Stimulated activated naive B cell treated with anti-CD40 and anti-IgM and Interleukin-4, amounts not matched to agents 10 μg/mL and 1 μg/mL and 100 μg/mL, for 72 hours (primary cell): ENCODE measurements at regions not wholly inside any gene's neighbourhood (a gene's known extent, or its start where the extent isn't known, plus 50 kb on each side); places are given as distances from the start of the nearest gene placed in this dataset.

Experiments
- ATAC-seq, 2 donors: fragments of 150-1000 bp; cut with Tn5 transposase; replicated peaks; 2 replicates each; pipeline ENCODE4 v1.10.0; 2021; ENCODE audit warnings: moderate library complexity in 1 of 2
- DNase-seq: peaks from one replicate; pipeline ENCODE4 v3.0.0; 2021
- H3K27ac Mint-ChIP-seq: one replicate; pipeline ENCODE4 v1.8.0; 2022; ENCODE audit warnings: mild to moderate bottlenecking, mixed read lengths
- H3K27me3 Mint-ChIP-seq, 2 donors: one replicate each; pipeline ENCODE4 v1.8.0; 2022; ENCODE audit warnings: mixed read lengths in 2 of 2
- H3K36me3 Mint-ChIP-seq, 2 donors: one replicate each; pipeline ENCODE4 v1.8.0; 2022; ENCODE audit warnings: mixed read lengths in 2 of 2, mild to moderate bottlenecking in 1 of 2
- H3K4me1 Mint-ChIP-seq, 2 donors: one replicate each; pipeline ENCODE4 v1.8.0; 2022; ENCODE audit warnings: mixed read lengths in 2 of 2, mild to moderate bottlenecking in 1 of 2
- H3K4me3 Mint-ChIP-seq, 2 donors: one replicate each; pipeline ENCODE4 v1.8.0; 2022; ENCODE audit warnings: mild to moderate bottlenecking in 2 of 2, mixed read lengths in 2 of 2, moderate library complexity in 1 of 2
- H3K9me3 Mint-ChIP-seq, 2 donors: one replicate each; pipeline ENCODE4 v1.8.0; 2022; ENCODE audit warnings: mixed read lengths in 2 of 2, mild to moderate bottlenecking in 1 of 2

DNA sequence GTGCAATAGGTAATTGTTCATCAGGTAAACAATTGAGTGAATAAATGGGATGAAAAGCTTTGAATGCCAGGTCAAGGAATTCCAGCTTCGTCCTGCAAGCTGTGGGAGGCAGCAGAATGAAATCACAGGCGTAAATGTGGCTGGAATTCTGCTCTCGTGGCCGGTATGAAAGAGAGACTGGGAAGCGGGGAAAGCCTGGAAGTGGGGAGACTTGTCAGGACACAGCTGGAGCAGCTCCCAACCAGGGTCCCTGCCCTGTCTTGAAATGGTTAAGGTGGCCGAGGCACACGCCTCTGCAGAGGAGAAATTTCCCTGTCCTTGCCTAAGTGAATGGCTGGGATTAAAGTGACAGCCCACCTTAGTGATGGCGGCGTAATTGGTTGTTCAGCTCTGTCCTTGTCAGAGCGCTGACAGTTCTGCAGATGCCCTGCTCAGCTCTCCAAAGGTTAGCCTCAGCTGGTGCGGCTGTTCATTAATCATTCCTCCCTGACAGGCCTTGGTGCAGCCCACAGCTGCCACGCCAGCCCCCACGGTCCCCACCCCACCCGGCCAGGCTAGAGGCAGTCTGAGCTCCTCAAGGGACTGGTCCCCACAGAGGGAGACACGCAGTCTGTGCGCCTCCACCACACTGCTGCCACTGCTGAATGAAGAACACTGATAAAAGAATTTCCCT is 398.3 kb upstream of the POU3F1 start:
- Mint-ChIP-seq H3K27ac (no peak overlapping the region), H3K27me3 (peaks cover 18 to 41% of the 10 kb centered on the region in 2 donors), H3K36me3 (peaks cover 5 to 10% of the 10 kb centered on the region in 2 donors), H3K4me1 (no peaks in the 10 kb centered on the region), H3K9me3 (peaks cover 14 to 17% of the 10 kb centered on the region in 2 donors), H3K4me3 (no peak overlapping the region)
- DNase-seq (no peak), ATAC-seq (no peak)

DNA sequence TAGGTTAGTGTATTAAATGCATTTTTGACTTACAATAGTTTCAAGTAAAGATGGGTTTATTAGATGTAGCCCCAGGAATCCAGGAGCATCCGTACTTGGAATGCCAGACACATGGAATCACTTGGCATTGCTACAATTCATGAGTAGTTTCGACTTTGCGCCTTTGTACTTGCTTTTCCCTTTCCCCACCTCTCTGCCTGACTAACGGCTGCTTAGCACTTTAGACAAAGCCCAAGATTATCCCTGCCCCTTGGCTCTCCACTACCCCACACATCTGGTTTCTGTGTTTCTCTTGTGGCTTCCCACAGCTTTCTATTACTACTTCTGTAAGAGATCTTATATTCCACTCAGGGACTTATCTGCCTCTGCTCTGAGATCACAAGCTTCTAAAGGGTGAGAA is 397.7 kb upstream of the POU3F1 start:
- no peak overlapping the region for H3K4me3 Mint-ChIP-seq
- peaks cover 5 to 10% of the 10 kb centered on the region in 2 donors for H3K36me3 Mint-ChIP-seq
- H3K27me3 Mint-ChIP-seq: peaks cover 18 to 41% of the 10 kb centered on the region in 2 donors
- H3K4me1 Mint-ChIP-seq: no peaks in the 10 kb centered on the region
- no peak overlapping the region for H3K27ac Mint-ChIP-seq
- peaks cover 14 to 18% of the 10 kb centered on the region in 2 donors for H3K9me3 Mint-ChIP-seq
- ATAC-seq (no peak), DNase-seq (no peak)

DNA sequence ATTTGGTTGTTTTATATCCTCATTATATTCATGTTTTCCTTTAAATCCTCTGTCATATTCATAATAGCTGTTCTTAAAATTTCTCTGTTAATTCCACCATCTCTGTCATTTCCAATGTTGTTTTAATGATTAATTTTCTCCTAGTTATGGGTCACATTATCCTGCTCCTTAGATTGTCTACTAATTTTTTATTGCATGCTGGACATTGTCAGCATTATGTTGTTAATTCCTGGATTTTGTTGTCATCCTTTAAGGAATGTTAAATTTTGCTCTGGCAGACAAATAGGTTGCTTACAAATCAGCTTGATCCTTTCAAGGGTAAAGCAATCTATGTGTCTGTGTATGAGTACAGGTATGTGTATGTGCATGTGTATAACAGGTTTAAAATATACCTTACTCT is 393.8 kb upstream of the POU3F1 start:
- H3K27ac Mint-ChIP-seq: peak overlapping the region; percentile 11
- ATAC-seq (no peak), DNase-seq (no peak)
- H3K36me3 Mint-ChIP-seq: peaks cover 5 to 10% of the 10 kb centered on the region in 2 donors
- peaks cover 5 to 9% of the 10 kb centered on the region in 2 donors for H3K4me1 Mint-ChIP-seq
- peaks cover 0 to 24% of the 10 kb centered on the region in 2 donors for H3K27me3 Mint-ChIP-seq
- no peak overlapping the region for H3K4me3 Mint-ChIP-seq
- H3K9me3 Mint-ChIP-seq: peaks cover 14 to 18% of the 10 kb centered on the region in 2 donors

DNA sequence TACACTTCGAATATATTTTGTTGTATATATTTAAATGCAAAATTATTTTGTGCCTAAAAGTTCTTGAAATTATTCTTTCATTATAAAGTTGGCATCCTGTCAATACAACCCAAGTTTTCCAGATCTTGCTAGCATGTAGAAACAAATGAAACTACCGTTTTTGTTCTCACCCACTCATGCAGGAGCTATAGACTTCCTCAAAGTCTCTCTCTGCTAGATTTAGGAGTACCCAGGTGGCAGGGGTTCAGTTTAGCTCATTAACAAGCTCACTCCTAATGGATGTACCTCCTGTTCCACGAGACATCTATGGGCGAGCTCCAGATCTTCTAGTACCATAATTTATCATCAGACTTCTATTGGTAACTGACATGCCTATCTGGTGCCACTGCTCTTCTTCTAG is 390.2 kb upstream of the POU3F1 start:
- H3K36me3 Mint-ChIP-seq: peaks cover 5 to 10% of the 10 kb centered on the region in 2 donors
- no peak overlapping the region for H3K27ac Mint-ChIP-seq
- DNase-seq (no peak), ATAC-seq (no peak)
- no peak overlapping the region for H3K4me3 Mint-ChIP-seq
- peaks cover 9 to 15% of the 10 kb centered on the region in 2 donors for H3K9me3 Mint-ChIP-seq
- H3K4me1 Mint-ChIP-seq: peaks cover 5 to 9% of the 10 kb centered on the region in 2 donors
- peaks cover 1 to 18% of the 10 kb centered on the region in 2 donors for H3K27me3 Mint-ChIP-seq

DNA sequence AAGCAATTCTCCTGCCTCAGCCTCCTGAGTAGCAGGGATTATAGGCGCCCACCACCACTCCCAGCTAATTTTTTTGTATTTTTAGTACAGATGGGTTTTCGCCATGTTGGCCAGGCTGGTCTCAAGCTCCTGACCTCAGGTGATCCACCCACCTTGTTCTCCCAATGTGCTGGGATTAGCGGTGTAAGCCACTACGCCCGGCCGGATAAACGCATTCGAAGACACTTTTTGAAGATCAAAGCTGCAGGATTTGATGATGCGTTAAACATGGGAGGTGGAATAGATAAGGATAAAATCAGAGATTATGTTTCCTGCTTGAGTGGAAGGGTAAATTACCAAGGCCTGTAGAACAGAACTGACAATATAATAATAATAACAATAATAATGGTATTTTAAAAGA is 389.4 kb upstream of the POU3F1 start:
- ATAC-seq: no peak
- no peak overlapping the region for H3K4me3 Mint-ChIP-seq
- peaks cover 5 to 6% of the 10 kb centered on the region in 2 donors for H3K36me3 Mint-ChIP-seq
- no peak for DNase-seq
- peaks cover 5 to 22% of the 10 kb centered on the region in 2 donors for H3K27me3 Mint-ChIP-seq
- H3K9me3 Mint-ChIP-seq: peaks cover 6 to 8% of the 10 kb centered on the region in 2 donors
- H3K4me1 Mint-ChIP-seq: peaks cover 5 to 9% of the 10 kb centered on the region in 2 donors
- H3K27ac Mint-ChIP-seq: no peak overlapping the region

DNA sequence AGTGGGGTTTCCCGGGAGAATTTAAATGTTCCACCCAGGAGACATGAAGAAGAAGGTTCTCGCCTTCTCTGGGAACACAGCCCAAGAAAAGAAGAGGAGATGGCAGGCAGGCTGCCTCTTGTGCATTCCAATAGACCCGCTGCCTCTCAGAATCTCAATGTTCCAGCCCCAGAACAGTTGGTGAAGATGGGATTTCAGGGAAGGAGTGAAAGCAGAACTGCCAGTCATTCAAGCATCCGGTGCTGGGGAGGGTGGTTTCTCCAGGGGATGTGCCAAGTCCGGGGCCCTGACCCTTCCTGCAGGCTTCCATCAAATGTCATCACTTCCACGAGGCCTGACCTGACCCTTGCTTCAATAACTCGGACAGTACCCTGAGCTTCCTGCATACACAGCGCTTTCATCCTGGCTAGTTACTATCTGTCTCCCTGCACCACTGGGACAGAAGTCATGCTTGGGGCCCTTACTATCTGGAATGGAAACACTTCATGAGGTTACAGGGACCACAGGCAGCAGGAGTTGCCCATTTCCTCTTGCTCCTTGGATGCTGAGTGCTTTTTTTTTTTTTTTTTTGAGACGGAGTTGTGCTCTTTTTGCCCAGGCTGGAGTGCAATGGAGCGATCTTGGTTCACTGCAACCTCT is 386.6 kb upstream of the POU3F1 start:
- Mint-ChIP-seq H3K36me3 (no peaks in the 10 kb centered on the region), H3K27me3 (peaks cover 5 to 22% of the 10 kb centered on the region in 2 donors), H3K9me3 (no peaks in the 10 kb centered on the region), H3K4me3 (no peak overlapping the region), H3K27ac (no peak overlapping the region), H3K4me1 (peaks cover 5 to 9% of the 10 kb centered on the region in 2 donors)
- ATAC-seq: no peak
- DNase-seq: no peak

DNA sequence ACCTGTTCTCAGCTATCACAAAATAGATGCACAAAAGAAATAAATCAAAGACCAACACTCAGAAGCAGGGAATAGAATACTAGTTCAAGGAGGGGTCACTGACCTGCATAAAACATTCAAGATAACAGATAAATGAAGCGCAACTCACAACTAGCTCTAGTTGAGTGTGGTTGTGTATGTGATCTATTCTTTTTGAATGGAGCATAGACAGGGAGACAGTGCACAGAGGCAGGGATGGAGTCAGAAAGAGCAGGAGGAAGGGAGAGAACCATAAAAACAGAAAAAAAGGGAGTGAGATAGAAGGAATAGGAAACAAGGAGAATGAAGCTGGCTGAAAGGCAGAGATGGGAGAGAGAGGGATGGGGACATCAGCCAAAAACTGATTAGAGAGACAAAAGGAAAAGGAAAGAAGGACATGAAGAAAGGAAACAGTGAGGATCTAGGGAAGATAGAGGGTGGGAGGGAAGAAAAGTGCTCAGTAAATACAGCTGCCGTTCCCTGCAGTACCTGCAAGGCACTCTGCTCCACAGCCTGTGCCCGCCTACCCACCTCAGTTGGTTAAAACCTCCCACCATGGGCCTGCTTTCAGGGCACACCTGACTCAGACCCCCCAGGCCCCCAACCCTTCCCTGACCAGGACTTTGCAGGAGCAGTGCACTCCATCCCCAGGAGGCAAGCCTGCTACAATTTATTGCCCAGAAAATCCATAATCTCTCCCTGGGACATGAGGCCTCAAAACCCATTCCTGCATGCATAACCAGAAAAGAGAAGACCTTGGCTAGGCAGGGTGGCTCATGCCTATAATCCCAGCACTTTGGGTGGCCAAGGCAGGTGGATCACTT is 385.2 kb upstream of the POU3F1 start:
- ATAC-seq: no peak

DNA sequence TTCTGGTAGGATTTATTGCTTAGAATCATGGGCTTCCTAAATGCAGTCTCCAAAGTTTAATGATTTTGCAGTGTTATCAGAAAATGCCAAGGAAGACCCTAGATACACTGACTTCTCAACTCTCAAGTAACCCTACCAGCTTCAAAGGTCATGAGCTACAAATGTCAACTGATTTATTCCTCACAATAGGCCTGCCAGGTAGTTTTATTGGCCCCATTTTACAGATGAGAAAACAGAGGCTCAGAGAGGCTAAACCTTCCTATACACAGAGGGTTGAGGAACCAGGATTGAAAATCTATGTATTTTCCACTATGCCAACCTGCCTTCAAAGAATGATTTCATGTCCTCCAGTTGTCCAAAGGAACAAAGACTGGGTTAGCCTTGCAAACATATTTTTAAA is 384.4 kb upstream of the POU3F1 start:
- no peaks in the 10 kb centered on the region for H3K4me1 Mint-ChIP-seq
- no peaks in the 10 kb centered on the region for H3K36me3 Mint-ChIP-seq
- H3K27ac Mint-ChIP-seq: no peak overlapping the region
- H3K27me3 Mint-ChIP-seq: peaks cover 13 to 22% of the 10 kb centered on the region in 2 donors
- ATAC-seq: no peak
- DNase-seq: no peak
- no peaks in the 10 kb centered on the region for H3K9me3 Mint-ChIP-seq
- no peak overlapping the region for H3K4me3 Mint-ChIP-seq

More for the DNA sequence above, 385.2 kb upstream of the POU3F1 start:
- peaks cover 5 to 22% of the 10 kb centered on the region in 2 donors for H3K27me3 Mint-ChIP-seq
- H3K27ac Mint-ChIP-seq: no peak overlapping the region
- H3K4me3 Mint-ChIP-seq: no peak overlapping the region
- H3K9me3 Mint-ChIP-seq: no peaks in the 10 kb centered on the region
- H3K36me3 Mint-ChIP-seq: no peaks in the 10 kb centered on the region
- no peak for DNase-seq
- peaks cover 1% of the 10 kb centered on the region in 2 donors for H3K4me1 Mint-ChIP-seq

DNA sequence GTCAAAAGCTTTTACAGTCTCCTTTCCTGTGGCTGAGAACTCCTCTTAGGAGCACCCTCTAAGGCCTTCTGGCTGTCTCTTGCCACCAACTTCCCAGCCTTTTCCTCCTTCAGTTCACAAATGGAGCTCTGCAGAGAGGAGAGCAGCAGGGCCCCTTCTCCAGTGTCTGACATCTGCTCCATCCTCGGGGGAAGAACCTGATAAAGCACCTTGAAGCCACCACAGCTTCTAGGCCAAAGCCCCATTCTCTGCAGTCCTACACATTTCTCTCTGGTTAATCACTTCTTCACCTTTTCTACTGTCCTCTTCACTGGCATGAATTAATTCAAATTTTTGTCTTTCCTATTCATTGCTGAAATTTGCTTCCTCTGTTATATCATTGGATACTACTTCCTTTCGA is 378.1 kb upstream of the POU3F1 start:
- Mint-ChIP-seq H3K27me3 (peaks cover 15 to 18% of the 10 kb centered on the region in 2 donors), H3K4me1 (no peaks in the 10 kb centered on the region), H3K9me3 (peaks cover 4% of the 10 kb centered on the region in 2 donors), H3K4me3 (no peak overlapping the region), H3K36me3 (no peaks in the 10 kb centered on the region), H3K27ac (no peak overlapping the region)
- no peak for DNase-seq
- ATAC-seq: no peak

DNA sequence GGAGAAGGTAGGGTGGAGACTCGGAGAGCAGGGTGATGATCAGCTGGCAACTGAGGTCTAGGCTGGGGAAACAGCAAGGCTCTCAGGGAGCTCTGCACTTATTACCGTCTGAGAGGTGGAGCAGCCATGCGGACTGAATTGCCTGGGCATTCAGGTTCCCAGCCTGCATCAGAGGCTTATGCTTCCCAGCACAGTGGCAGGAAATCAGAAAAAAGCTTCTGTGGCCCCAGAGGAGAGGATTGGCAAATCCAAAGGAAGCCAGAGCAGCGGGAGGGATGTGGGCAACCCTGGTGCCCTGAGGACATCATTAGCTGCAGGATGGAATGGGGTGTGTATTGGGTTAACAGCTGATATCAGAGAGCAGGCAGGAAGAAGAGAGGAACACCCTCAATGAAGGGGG is 374.1 kb upstream of the POU3F1 start:
- peaks cover 0 to 1% of the 10 kb centered on the region in 2 donors for H3K4me1 Mint-ChIP-seq
- ATAC-seq (no peak), DNase-seq (no peak)
- H3K9me3 Mint-ChIP-seq: peaks cover 8 to 10% of the 10 kb centered on the region in 2 donors
- H3K36me3 Mint-ChIP-seq: no peaks in the 10 kb centered on the region
- no peak overlapping the region for H3K27ac Mint-ChIP-seq
- H3K27me3 Mint-ChIP-seq: peaks cover 6 to 18% of the 10 kb centered on the region in 2 donors
- no peak overlapping the region for H3K4me3 Mint-ChIP-seq

DNA sequence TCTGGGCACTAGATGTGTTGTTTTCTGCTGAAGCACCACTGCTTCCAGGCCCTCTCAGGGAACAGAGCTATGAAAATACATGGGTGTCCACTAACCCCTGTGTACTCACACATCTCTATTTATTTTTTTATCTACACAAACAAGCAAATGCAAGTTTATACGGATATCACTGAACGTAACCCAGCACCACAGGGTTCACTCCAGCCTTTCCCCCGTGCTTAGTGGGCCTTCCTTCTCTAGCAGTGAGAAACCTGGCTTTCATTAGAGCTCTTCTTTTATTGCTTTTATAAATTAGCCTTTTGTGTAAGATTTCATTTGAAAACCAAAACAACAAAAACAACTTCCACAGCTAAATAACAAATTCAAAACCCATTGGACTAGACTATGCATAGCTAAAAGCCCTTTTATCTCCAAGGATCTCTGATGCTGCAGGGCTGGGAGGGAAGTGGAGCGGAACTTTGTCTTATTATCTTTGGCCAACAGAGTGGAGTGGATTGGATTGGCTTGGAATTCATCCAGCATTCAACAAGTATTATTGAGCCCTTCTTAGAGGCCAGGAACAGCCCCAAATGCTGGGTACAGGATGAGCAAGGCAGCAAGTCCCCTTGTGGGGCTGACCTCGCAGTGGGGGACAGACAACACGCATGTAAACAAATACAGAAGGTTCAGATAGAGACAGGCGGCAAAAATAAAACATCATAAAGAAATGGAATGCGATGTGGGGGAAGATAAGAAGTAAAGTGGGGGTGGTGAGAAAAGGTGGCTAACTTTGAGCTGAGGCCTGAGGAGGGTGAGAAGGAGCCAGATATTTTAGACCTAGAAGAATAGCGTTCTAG is 371.8 kb upstream of the POU3F1 start:
- DNase-seq (no peak), ATAC-seq (no peak)
- Mint-ChIP-seq H3K4me3 (no peak overlapping the region), H3K27me3 (peaks cover 6 to 18% of the 10 kb centered on the region in 2 donors), H3K36me3 (no peaks in the 10 kb centered on the region), H3K9me3 (peaks cover 17 to 18% of the 10 kb centered on the region in 2 donors), H3K4me1 (peaks cover 0 to 1% of the 10 kb centered on the region in 2 donors), H3K27ac (no peak overlapping the region)

DNA sequence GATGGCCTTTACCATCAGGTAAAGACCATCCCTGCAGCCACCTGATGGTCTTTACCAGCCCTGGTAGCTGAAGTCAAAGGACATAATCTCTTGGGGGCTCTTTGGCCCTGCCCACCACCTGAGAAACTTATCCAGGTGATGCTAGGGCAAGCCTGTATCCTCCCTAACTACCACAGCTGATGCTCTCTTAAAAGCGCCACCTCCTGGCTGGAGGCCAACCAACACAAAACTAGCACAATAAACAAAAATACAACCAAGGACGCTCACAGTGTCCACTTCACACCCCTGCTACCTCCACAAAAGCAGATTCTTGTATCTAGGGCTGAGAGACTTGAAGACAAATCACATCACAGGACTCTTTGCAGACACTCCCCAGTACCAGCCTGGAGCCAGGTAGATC is 357.1 kb upstream of the POU3F1 start:
- DNase-seq (no peak), ATAC-seq (no peak)
- Mint-ChIP-seq H3K4me3 (no peak overlapping the region), H3K27me3 (peaks cover 17 to 44% of the 10 kb centered on the region in 2 donors), H3K27ac (no peak overlapping the region), H3K36me3 (peaks cover 11 to 24% of the 10 kb centered on the region in 2 donors), H3K9me3 (peaks cover 35% of the 10 kb centered on the region in 2 donors), H3K4me1 (no peaks in the 10 kb centered on the region)

DNA sequence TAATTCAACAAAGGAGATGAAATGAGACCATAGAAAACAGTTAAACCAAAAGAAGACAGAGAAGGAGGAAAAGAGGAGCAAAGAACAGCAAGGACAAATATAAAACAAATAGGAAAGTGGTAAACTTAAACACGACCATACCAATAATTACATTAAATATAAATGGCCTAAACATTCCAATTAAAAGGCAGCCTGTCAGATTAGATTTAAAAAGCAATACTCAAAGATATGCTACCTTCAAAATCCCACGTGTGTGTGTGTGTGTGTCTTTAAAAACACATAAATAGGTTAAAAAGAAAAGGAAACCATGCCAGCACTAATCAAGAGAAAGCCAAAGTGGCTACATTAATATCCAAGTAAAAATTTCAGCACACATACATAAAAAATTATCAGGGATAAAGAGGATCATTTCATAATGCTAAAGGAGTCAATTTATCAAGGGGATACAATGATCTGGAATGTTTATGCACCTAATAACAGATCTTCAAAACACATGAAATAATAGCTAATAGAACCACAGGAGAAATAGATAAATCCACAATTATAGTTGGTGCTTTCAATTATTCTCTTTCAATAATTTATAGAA is 355.7 kb upstream of the POU3F1 start:
- Mint-ChIP-seq H3K27ac (no peak overlapping the region), H3K36me3 (peaks cover 11 to 24% of the 10 kb centered on the region in 2 donors), H3K4me1 (no peaks in the 10 kb centered on the region), H3K4me3 (no peak overlapping the region), H3K9me3 (peaks cover 34 to 38% of the 10 kb centered on the region in 2 donors), H3K27me3 (peaks cover 17 to 42% of the 10 kb centered on the region in 2 donors)
- ATAC-seq (no peak), DNase-seq (no peak)
